GM19035 (cell line): ENCODE measurements at regions not wholly inside any gene's neighbourhood (a gene's known extent, or its start where the extent isn't known, plus 50 kb on each side); places are given as distances from the start of the nearest gene placed in this dataset.

Experiments
- ATAC-seq: cut with Tn5 transposase; IDR thresholded peaks from one replicate; pipeline ENCODE4 v1.9.1; 2021; ENCODE audit not compliant: unreplicated experiment

DNA sequence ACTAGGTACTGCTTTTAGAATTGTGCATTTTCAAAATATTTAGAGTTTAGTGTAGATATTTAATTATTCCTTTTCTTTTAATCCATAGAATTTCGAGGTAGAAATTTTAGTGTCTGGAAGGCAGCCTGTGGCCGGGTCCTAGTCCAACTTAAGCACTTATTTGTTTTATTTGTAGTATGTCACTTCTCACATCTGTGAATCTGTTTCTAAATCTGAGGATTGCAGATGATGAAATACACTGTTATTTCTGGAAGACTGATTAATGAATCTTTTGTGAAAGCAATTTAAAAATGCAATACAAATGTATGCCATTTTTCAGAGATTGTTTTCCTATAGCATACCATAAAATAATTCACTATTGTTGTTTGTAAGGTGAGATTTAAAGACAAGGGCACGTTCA, 483.9 kb upstream of the TRIB2 start:
- no peak for ATAC-seq

DNA sequence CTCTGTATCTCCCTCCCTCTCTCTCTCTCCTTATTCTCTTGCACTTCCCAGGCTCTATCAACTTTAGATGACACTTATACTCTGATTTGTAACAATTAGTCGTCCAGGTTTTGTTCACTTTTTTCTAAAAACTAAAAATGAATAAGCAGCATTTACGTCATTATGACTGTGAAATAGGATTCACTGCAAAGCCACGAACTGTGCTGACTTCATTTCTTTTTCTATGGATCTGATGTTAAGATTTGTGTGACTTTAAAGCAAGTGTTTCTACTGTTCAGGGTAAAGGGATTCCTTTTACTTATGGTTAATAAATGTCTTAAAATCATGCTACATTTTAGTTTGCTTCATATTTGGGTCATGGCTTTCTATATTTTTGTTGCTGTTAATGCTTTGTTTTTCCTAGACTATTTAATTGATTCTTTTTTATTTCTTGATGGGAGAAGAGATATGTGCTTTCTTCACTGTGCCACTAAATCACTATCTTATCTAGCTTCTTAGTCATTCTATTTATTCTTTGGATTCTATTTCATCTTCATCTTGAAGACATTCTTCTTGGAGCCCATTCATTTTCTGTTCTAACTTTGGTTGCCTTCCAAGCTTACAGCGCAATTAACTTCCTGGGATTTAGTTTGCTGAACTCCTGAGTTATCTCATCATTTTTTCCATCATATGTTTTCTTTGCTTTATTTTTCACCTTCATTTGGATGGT, 480.4 kb upstream of the TRIB2 start:
- ATAC-seq: no peak

DNA sequence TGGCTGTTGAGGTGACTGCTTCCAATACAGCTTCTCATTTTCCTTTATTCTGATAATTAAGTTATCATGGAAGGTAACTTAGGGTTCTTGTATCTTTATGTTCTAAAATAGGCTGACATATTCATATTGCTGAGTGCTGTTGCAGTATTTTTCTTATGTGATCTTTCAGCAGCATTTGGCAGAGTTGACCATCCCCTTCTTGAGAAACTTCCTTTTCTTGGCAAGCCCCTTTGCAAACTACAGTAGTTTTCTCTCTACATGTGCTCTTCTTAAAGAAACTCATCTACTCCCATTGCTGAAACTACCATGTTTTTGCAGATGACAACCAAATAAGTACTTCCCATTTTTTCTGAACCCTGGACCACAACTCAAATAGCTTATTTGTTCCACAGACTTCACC, 476.5 kb upstream of the TRIB2 start:
- no peak for ATAC-seq

DNA sequence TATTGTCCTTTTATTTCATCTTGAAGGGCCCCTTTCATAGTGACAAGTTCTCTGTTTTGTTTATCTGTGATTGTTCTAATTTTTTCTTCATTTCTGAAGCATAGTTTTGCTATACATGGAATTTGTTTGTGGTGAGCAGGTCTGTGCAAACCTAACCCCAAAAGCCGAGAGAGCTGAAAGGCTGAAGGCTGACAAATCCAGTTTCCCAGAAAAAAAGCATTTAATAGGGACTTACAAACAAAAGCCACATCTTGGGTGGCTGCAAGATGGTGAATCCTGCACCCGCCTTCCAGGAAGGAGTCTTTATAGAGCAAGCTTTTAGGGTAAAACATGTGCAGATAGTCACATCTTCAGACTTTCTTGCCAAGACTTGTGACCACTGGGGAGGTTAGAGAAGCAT, 473.4 kb upstream of the TRIB2 start:
- no peak for ATAC-seq

DNA sequence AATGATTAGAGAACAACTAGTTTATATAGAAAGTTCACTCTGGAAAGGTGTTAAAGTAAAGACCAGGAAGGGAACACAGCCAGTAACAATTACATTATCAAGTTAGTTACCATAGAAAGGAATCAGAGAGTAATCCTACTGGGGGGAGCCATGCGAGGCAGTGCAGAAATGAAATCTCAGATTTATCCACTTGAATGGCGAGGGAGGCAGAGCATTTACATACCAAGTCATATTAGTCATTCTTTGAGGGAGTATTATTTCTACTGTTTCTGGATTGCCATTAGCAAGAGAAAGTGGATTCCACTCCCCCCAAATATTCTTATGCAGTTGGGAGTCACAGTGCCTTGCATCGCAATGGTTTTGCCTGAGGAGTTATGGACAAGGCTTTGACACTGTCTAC, 472.7 kb upstream of the TRIB2 start:
- no peak for ATAC-seq

DNA sequence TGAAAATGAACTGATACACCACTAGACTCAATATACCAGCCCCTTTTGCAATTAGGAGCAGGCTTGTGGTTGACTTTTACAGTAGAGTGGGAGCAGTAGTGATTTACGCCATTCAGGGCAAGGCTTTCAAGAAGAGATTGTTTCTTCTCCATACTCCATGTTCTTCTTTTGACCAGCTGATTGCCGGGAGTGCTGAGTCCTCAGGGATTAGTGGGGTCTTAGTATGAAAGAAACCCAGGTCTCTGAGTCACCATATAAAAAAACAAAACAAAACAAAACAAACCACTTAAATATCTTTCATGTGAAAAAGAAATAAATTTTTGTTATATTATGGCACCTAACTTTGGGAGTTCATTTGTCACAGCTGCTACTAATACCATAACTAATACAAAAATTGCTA, 465.6 kb upstream of the TRIB2 start:
- ATAC-seq: no peak

DNA sequence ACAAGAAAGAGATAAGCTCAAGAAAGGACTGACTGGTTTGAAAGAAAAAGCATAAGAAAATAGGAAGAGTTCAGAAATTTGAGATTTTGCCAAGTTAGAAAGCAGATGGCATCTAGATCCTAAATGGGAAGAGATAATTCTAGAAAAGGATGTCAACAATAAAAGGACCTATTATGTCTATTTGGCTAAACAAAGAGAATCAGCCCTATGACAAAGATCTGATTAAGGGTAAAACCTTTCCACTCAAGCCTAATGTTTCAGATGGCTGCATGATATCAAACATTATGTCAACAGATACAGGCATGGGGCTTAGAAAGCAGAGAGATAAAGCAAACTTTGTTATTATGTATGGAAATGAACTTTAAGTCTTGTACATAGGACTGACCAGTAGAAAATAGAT, 465.0 kb upstream of the TRIB2 start:
- no peak for ATAC-seq

DNA sequence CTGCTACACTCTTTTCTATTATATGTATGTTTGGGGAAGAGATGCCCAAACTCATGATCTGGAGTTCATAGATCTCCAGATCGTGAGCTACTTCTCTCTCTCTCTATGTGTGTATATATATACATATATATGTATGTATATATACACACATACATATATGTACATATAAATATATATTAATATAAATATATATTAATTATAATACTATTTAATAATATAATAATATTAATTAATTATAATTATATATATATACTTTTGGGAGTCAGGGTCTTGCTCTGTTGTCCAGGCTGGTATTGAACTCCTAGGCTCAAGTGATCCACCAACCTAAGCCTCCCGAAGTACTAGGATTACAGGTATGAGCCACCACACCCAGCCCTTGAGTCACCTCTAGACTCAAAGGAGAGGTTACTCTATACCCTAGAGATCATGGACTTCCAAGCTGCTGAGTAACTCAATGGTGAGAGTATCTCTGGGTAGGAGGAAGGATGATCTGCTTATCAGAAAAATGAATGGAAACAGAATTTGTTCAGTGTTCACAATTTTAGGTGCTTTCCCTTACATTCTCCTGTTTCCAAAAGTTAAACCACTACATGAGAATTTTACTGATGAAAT, 463.5 kb upstream of the TRIB2 start:
- no peak for ATAC-seq

DNA sequence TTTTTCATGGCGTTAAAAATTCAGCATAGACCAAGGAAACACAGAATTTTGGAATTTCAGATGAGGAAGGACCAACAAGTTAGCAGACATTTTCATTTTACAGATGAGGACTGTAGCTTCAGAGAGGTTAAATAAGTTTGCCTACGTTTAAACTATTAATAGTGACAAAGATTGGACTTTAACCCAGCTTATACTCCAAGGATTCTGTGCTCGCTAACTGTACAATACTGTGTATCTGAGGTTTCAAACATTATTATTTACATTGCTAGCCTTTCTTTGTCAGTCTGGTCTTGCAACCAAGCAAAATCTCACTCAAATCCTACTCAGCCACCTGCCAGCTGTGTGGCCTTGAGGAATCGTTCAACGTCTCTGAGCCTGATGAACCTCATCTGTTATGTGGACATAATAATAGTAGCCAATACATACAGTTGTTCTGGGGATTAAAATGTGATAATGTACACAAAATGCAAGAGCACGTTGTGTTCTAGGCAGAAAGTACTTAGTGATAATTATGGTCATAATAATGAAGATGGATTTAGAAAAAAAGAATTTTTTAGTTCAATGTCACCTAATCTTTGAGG, 462.4 kb upstream of the TRIB2 start:
- ATAC-seq: no peak

DNA sequence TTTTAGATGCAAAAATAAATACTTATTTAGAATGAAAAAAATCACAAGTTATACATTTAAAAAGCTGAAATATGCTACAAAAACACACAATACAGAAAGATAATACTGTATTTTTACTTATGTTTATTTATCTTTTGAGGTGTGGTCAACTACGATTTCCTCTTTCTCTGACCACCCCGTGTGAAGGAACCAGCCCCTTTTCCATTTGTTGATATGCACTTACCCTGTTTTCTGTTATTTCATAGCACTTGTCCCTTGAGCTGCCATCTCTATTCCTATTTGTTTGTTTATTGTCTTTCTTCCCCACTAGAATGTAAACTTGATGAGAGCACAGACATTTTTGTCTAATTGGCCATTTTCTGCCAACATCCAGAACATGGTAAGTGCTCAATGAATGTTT, 460.5 kb upstream of the TRIB2 start:
- no peak for ATAC-seq

DNA sequence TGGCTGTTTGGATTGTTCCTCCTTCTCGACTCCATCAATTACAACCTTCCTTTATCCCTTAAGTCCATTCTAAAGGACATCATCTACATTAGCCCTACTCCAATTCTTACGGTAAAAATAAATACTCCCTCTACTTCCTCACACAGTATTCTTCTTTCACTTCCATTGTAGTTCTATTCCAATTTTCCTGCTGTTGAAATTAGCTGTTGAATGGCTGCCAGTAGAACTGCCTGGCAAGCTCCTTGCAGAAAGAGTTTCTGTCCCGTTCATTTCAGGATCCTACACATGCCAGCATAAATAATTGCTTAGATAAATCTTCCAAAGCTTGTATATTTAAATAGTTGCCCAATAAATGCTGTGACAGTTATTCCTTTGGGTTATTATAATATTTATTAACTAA, 459.3 kb upstream of the TRIB2 start:
- no peak for ATAC-seq

DNA sequence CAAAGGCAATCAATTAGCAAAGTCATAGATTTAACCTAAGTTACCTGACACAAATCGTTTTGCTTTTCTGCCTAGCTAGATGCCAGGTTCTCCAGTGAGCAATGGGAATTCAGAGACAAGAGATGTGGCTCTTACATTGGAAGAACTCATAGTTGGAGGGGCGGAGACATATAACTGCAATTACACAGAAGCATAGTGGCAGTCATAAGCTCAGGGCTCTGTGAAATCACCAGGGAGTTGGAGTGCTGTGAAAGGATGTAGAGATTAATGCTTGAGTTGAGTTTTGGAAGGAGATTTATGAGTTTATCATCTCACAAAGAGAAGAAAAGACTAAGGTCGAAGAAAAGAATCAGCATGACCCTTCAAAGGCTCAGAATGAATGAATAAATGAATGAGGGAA, 457.2 kb upstream of the TRIB2 start:
- ATAC-seq: no peak

DNA sequence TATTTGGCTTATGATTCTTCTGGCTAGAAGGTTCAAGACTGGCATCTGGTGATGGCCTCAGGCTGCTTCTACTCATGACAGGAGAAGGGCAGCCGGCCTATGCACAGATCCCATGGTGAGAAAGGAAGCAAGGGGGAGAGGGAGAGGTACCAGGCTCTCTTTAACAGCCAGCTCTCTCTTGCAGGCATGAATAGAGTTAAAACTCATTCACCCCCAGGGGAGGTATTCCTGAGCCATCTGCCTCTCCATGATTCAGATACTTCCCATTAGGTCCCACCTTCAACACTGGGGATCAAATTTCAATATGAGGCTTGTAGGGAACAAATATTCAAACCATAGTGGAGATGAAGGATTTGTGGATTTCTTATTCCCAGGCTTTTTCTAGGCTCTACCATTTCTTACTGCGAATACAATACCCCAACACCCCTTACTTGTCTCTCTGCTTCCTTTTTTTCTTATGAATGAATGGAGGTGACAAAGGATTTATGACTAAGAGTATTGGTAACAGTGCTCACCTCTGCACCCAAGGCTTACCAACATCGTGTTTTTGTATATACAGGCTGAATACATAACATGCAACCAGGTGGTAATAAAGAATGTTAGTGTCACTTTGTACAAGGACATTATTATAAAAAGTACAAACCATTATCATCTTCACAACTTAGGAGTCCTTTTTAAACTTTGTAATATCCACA, 454.6 kb upstream of the TRIB2 start:
- peak; percentile 30 for ATAC-seq

DNA sequence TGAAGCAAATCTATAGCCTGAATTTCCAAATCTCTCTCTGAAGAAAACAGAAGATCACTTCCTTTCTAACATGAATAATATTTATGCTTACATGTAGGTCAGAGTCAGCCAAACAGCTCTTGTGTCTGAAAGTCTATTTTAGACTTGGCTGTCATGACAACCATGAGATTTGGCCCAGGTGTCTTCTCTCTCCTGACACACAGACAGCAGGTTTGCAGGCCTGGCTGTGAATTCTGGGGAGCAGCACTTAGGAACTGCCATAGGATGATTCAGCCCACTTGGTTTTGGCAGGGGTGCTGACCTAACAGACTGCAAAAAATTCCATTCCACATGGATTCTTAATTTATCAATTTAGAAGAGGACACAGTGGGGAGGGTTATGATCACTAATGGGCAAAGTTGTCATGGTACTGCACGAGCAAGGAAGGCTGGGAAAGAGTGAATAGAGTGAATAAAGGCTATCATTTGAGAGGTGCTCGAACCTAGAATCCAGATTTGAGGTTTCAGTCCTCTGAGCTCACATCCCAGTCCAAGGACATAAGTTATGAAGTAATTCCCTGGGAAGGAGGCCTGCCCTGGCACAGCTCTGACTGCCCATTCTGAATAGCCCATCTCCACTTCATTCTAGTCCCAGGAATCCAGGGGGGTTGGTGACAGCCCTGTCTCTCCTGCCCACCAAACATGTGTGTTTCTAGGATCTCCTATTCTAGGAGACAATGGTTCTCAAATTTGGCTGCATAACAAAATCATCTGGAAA, 453.9 kb upstream of the TRIB2 start:
- peak; percentile 64 for ATAC-seq

DNA sequence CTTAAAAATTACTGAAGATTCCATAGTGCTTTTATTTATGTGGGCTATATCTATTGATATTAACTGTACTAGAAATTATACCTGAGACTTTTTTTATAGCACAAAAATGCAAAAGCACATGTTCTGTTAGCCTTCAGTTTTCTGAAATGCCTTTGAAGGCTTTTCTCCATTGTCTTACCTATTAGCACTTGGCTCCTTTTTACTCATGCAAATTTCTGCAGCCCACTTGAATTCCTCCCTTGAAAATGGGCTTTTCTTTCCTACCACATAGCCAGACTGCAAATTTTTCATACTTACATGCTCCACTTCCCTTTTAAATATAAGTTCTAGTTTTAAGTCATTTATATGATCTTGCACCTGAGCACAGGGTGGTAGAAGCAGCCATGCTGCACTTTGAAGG, 453.0 kb upstream of the TRIB2 start:
- ATAC-seq: no peak

DNA sequence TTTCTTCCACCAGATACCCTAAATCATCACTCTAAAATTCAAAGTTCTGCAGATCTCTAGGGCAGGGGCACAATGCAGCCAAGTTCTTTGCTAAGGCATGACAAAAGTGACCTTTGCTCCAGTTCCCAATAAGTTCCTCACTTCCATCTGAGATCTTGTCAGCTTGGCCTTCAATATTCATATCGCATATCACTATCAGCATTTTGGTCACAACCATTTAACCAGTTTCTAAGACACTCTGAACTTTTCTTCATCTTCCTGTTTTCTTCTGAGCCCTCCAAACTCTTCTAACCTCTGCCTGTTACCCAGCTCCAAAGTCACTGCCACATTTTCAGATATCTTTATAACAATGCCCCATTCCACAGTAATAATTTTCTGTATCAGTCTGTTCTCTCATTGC, 452.6 kb upstream of the TRIB2 start:
- no peak for ATAC-seq

DNA sequence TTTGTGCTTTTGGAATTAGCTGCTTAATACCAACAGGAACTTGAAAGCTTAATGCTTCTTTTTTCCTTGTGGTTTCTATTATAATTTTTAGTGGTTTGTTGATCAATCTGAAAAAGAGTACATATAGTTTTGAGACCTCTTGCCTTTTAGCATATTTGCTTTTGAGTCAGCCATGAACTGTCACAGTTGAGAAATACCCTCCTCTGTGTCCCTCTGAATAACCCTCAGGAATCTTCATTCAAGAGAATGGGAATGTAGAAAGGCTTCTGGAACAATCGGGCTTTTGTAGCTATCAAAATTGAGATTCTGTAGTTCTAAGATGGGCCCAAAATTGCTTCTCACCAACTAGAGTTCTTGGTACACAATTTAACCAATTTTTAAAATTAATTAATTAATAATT, 451.1 kb upstream of the TRIB2 start:
- ATAC-seq: no peak

DNA sequence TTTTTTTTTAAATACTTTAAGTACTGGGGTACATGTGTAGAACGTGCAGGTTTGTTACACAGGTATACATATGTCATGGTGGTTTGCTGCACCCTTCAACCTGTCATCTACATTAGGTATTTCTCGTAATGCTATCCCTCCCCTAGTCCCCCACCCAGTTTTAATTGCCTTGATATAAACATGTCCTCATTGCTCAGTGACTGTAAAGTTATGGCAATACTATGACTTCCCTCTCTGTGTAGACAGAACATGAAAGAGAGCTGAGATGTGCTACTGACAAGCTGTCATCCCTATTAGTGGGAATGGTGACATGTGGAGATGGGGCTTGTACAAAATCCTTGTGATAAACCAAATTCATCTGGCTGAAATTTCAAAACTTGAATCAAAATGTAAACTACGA, 449.7 kb upstream of the TRIB2 start:
- ATAC-seq: no peak

DNA sequence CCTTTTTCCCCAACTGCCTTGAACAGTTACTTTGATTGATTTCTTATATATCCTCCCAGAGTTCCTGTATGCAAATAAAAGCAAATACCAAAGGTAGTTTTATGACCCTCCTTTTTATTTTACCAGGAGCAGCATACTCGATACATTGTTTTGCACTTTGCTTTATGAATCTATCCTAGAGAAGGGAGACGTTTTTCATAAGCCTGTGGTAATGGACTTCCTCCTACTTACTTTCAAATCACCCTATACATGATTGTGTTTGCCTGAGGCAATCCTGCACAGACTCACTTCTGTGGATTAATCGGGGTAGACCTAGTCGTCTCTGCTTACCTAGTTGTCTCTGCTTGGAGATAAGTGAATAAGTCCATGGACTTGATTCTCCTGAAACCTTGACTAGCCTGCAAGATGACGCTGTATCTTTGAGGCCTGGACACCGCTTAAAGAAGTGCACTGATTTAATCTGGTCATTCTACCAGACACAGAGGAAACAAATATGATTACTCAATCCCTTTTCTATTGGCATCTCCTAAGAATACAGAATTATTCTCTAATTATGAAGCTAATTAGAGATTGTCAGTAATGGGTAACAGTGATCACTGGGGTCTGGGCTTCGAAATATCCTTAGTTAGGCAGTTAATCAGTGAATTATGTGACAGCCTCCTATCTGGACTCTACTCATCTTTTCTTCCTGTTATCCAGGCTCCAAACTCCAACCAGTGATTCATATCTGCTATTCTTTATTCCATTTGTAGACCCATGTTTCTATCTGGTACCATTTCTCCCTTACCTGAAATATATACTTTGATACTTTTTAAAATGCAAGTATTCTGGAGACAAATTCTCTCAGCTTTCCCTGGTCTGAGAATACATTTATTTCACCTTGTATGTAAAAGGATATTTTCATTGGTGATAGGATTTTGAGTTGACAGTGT, 447.4 kb upstream of the TRIB2 start:
- no peak for ATAC-seq

DNA sequence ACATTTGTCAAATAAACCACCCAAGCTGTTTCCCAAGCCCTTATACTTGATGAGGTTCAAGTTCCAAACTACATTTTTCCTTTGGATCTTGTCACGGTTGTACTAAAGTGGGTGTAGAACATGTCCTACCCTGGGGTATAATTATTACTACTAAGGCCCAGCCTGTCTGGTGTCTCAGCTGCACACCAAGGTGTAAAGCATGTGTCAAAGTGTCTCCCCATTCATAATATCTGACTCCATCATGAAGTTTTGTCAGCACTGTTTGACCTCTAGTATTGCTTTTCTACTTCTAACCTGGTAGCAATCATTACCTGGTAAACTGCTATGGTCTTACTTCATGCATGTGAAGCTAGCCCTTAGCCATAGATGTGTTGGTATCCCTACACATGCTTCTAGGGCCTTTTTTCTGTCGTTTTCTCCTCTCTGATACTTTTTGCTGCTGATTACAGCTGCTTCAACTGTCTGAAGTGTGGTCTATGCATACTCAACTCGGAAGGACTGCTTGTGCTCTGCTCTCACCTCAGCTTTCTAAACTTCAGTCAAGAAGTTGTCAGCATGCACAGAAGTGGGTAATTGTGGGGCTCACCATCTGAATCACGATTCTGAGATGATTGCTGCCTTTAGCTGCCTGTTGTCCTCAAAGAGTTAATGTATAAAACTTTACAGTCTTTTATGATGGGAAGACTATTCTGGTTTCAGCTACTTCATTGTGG, 445.7 kb upstream of the TRIB2 start:
- peak; percentile 69 for ATAC-seq
